GM23248 (cell line): ENCODE measurements at regions not wholly inside any gene's neighbourhood (a gene's known extent, or its start where the extent isn't known, plus 50 kb on each side); places are given as distances from the start of the nearest gene placed in this dataset.

ENCODE experiments used
- DNase-seq: peaks from one replicate; pipeline ENCODE4 v3.0.0-alpha.2; 2015
- H2AFZ ChIP-seq: fragments of 200-600 bp; sonication (generic); 2 replicates; pipeline ENCODE4 v1.6.1; 2016; ENCODE audit warnings: antibody characterized with exemption
- H3F3A ChIP-seq: fragments of 200-600 bp; sonication (generic); 2 replicates; pipeline ENCODE4 v1.6.1; 2016; ENCODE audit warnings: mild to moderate bottlenecking, antibody characterized with exemption, mixed run types; ENCODE audit not compliant: insufficient read depth
- H3K27ac ChIP-seq: fragments of 200-600 bp; sonication (generic); 2 replicates; pipeline ENCODE4 v1.5.1; 2016; ENCODE audit warnings: mild to moderate bottlenecking
- H3K27me3 ChIP-seq: fragments of 200-600 bp; sonication (generic); replicated peaks from 2 replicates; pipeline ENCODE4 v1.6.1; 2016; ENCODE audit warnings: mild to moderate bottlenecking; ENCODE audit not compliant: insufficient read depth
- H3K36me3 ChIP-seq: fragments of 200-600 bp; sonication (generic); 2 replicates; pipeline ENCODE4 v1.6.1; 2016; ENCODE audit warnings: low read depth, mild to moderate bottlenecking
- H3K4me1 ChIP-seq: fragments of 200-600 bp; sonication (generic); 2 replicates; pipeline ENCODE4 v1.6.1; 2016; ENCODE audit warnings: mild to moderate bottlenecking; ENCODE audit not compliant: insufficient read depth
- H3K4me2 ChIP-seq: fragments of 200-600 bp; sonication (generic); one replicate; pipeline ENCODE4 v1.6.1; 2016; ENCODE audit warnings: mild to moderate bottlenecking; ENCODE audit not compliant: unreplicated experiment
- H3K4me3 ChIP-seq: fragments of 200-600 bp; sonication (generic); 2 replicates; pipeline ENCODE4 v1.5.1; 2016; ENCODE audit warnings: mild to moderate bottlenecking
- H3K79me2 ChIP-seq: fragments of 200-600 bp; sonication (generic); 2 replicates; pipeline ENCODE4 v1.6.1; 2016; ENCODE audit warnings: mild to moderate bottlenecking; ENCODE audit not compliant: insufficient read depth
- H3K9ac ChIP-seq: fragments of 200-600 bp; sonication (generic); 2 replicates; pipeline ENCODE4 v1.6.1; 2016; ENCODE audit warnings: mild to moderate bottlenecking
- H3K9me2 ChIP-seq: fragments of 200-600 bp; sonication (generic); 2 replicates; pipeline ENCODE4 v1.6.1; 2016; ENCODE audit warnings: mixed run types, mild to moderate bottlenecking, moderate library complexity; ENCODE audit not compliant: insufficient read depth
- H3K9me3 ChIP-seq: fragments of 200-600 bp; sonication (generic); one replicate; pipeline ENCODE4 v1.6.1; 2017; ENCODE audit warnings: low read depth
- H4K20me1 ChIP-seq: fragments of 200-600 bp; sonication (generic); 2 replicates; pipeline ENCODE4 v1.6.0; 2016; ENCODE audit not compliant: insufficient read depth
- EZH2 ChIP-seq: fragments of 200-600 bp; sonication (generic); IDR thresholded peaks from 2 replicates; pipeline ENCODE4 v1.6.1; 2018; ENCODE audit warnings: antibody characterized with exemption, mild to moderate bottlenecking; ENCODE audit not compliant: insufficient read depth, poor library complexity, severe bottlenecking
- EZH2phosphoT487 ChIP-seq: fragments of 200-600 bp; sonication (generic); IDR thresholded peaks from 2 replicates; pipeline ENCODE4 v1.6.1; 2018; ENCODE audit warnings: antibody characterized with exemption, moderate library complexity, mild to moderate bottlenecking, low read depth; ENCODE audit not compliant: insufficient read depth
- WGBS, 2 experiments: methylation state at CpG; one replicate each; pipeline ENCODE4 v1.1.6; 2015 to 2017; ENCODE audit warnings: low lambda C conversion rate in 2 of 2, low coverage in 1 of 2; ENCODE audit errors: missing lambda C conversion rate in 2 of 2; 5-methylcytosine and 5-hydroxymethylcytosine counted together
- in situ Hi-C: fragments of 300-500 bp; cut with MboI; formaldehyde crosslinking; loops from 2 replicates; pipeline ENCODE4 v1.15.0; 2020

DNA sequence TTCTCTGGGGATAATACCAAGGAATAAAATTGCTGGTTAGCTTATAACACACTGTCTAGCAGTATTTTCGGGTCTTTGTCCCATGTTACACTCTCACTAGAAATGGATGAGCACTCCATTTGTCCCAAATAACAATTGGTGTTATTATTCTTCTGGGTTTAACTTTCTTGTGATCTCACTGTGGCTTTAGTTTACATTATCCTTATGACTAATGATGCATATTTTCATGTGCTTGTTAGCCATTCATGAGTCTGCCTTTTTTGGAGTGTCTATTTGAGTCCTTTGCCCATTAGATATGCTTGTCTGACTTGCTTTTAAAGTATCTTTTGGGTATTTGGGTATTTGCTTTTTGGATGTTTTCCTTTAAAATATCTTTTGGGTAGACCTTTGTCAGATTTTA is 372.9 kb upstream of the TENM3 start:
- no peak for DNase-seq
- TF ChIP-seq EZH2 (no peak), EZH2phosphoT487 (no peak)
- no peaks in the 10 kb centered on the region for H3K36me3 ChIP-seq
- no peak overlapping the region for H3K9ac ChIP-seq
- no peak overlapping the region for H3K4me3 ChIP-seq
- no peaks in the 10 kb centered on the region for H3F3A ChIP-seq
- H4K20me1 ChIP-seq = no peaks in the 10 kb centered on the region
- no peak overlapping the region for H3K27ac ChIP-seq
- no peak overlapping the region for H3K4me2 ChIP-seq
- no peaks in the 10 kb centered on the region for H3K27me3 ChIP-seq
- H2AFZ ChIP-seq = no peak overlapping the region
- H3K4me1 ChIP-seq = no peaks in the 10 kb centered on the region
- no peaks in the 10 kb centered on the region for H3K9me3 ChIP-seq
- in situ Hi-C loops = no loop called here
- 0 to 4% methylated on average over 1 of the region's 1 CpG for WGBS, 2 experiments
- no peaks in the 10 kb centered on the region for H3K9me2 ChIP-seq
- H3K79me2 ChIP-seq = no peaks in the 10 kb centered on the region

DNA sequence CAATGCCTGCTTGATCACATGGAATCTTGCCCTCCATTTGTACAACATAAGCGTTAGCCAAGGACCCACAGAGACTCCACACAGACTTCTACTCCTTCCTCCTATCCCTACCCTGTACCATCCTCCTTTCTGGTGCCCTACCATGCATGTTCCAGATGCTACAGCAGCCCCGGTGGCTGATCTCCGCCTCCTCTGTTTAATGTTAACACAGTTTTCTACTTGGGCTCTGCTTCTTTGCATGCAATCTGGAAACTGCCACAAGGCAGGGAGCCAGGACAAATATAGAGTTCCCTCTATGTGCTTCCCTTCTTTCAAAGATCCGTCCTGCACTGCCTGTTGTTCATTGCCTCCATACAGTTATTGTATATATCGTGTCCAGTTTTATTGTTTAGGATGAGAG is 368.6 kb upstream of the TENM3 start:
- no peak overlapping the region for H3K4me3 ChIP-seq
- H3F3A ChIP-seq = no peaks in the 10 kb centered on the region
- in situ Hi-C loops = no loop called here
- no peaks in the 10 kb centered on the region for H3K4me1 ChIP-seq
- TF ChIP-seq EZH2 = no peak
- no peak for TF ChIP-seq EZH2phosphoT487
- H3K9me3 ChIP-seq = no peaks in the 10 kb centered on the region
- no peak overlapping the region for H3K9ac ChIP-seq
- H2AFZ ChIP-seq = no peak overlapping the region
- no peaks in the 10 kb centered on the region for H3K79me2 ChIP-seq
- DNase-seq = no peak
- WGBS, 2 experiments = 8 to 9% methylated on average over 5 of the region's 5 CpGs
- no peaks in the 10 kb centered on the region for H3K27me3 ChIP-seq
- H3K9me2 ChIP-seq = no peaks in the 10 kb centered on the region
- no peak overlapping the region for H3K4me2 ChIP-seq
- H4K20me1 ChIP-seq = no peaks in the 10 kb centered on the region
- H3K36me3 ChIP-seq = no peaks in the 10 kb centered on the region
- no peak overlapping the region for H3K27ac ChIP-seq

DNA sequence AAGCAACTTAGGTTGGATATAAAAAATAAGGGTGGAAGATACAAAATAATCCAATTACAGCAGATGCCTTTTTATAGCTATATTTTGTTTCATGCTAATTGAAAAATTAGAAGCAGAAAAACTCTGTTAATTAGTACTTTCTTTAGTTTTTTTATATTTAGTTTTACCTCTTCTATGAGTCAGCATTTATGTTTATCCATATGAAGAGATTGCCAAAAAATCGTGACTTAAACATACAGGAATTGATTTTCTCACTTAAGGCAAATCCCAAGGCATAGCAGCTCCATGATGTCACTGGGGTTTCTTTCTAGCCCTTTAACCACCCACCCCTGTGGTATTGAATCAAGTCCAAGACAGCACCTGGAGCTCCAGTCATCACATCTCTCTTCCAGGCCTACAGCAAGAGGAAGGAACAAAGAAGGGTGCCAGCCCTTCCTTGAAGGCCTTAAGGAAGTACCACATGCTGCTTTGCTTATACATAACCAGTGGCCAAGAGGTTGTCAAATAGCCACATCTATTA is 365.8 kb upstream of the TENM3 start:
- WGBS, 2 experiments = 6% methylated on average over 1 of the region's 1 CpG

DNA sequence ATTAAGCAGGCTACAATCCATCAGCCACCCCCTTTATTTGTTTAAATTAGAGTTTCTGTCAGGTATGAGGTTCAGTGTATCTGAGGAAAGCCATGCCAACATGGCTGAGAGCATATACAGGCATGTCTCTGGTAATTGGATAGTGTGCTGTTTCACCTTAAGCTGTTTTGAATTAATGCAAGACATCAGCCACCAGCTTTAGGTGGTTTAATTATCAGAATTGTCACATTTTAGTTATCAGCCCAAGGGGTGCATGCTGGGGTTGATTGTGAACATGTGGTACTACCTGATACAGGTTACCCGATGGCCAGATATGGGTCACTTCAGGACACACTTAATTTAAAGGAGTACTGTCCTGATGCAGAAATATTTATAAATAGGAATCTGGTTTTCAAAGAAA is 353.2 kb upstream of the TENM3 start:
- no peak for DNase-seq
- Histone ChIP-seq H3K4me1 (no peaks in the 10 kb centered on the region), H3K4me2 (no peak overlapping the region), H3K27me3 (no peaks in the 10 kb centered on the region), H3K9me2 (no peaks in the 10 kb centered on the region), H3K79me2 (no peaks in the 10 kb centered on the region), H3K27ac (no peak overlapping the region), H3K4me3 (no peak overlapping the region), H4K20me1 (no peaks in the 10 kb centered on the region), H3F3A (no peaks in the 10 kb centered on the region), H3K9ac (no peak overlapping the region), H3K36me3 (no peaks in the 10 kb centered on the region), H3K9me3 (no peaks in the 10 kb centered on the region), H2AFZ (no peak overlapping the region)
- 5 to 13% methylated on average over 1 of the region's 1 CpG for WGBS, 2 experiments
- TF ChIP-seq EZH2 = no peak
- no peak for TF ChIP-seq EZH2phosphoT487
- in situ Hi-C loops = no loop called here

More for the DNA sequence above, 365.8 kb upstream of the TENM3 start:
- Histone ChIP-seq H3K4me3 (no peak overlapping the region), H3K79me2 (no peaks in the 10 kb centered on the region), H3K36me3 (no peaks in the 10 kb centered on the region), H3K4me1 (no peaks in the 10 kb centered on the region), H3F3A (no peaks in the 10 kb centered on the region), H3K4me2 (no peak overlapping the region), H3K9me2 (no peaks in the 10 kb centered on the region), H3K9ac (no peak overlapping the region), H3K27me3 (no peaks in the 10 kb centered on the region), H3K9me3 (no peaks in the 10 kb centered on the region), H4K20me1 (no peaks in the 10 kb centered on the region), H3K27ac (no peak overlapping the region), H2AFZ (no peak overlapping the region)
- in situ Hi-C loops = no loop called here
- DNase-seq = no peak
- no peak for TF ChIP-seq EZH2

DNA sequence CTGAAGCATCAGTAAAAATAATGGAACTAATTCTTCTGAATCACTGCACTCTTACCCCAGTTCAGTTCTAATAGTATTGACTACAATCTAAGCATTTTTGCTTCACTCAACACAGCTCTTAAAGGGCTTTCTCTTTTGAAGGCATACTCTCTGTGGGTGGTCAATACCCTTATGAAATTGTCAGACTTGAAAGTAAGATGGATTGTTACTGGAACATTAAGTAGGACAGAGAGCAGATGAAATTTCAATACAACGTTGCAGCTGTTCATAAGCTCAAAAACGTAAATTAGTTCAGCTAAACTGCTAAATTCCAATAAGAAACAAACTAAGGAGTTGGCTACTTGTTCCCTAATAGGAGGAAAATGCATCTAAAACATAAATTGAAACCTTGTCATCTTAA is 352.3 kb upstream of the TENM3 start:
- no peaks in the 10 kb centered on the region for H3K9me2 ChIP-seq
- H3K27ac ChIP-seq = no peak overlapping the region
- no peak for TF ChIP-seq EZH2
- no peak for TF ChIP-seq EZH2phosphoT487
- H3K4me2 ChIP-seq = no peak overlapping the region
- DNase-seq = no peak
- no peak overlapping the region for H3K9ac ChIP-seq
- no peaks in the 10 kb centered on the region for H3K27me3 ChIP-seq
- H3K4me1 ChIP-seq = no peaks in the 10 kb centered on the region
- H2AFZ ChIP-seq = no peak overlapping the region
- H3K36me3 ChIP-seq = no peaks in the 10 kb centered on the region
- 2 to 4% methylated on average over 2 of the region's 2 CpGs for WGBS, 2 experiments
- H3F3A ChIP-seq = no peaks in the 10 kb centered on the region
- in situ Hi-C loops = no loop called here
- no peaks in the 10 kb centered on the region for H3K79me2 ChIP-seq
- no peaks in the 10 kb centered on the region for H3K9me3 ChIP-seq
- H3K4me3 ChIP-seq = no peak overlapping the region
- H4K20me1 ChIP-seq = no peaks in the 10 kb centered on the region
